WI38 (cell line): ENCODE measurements at regions not wholly inside any gene's neighbourhood (a gene's known extent, or its start where the extent isn't known, plus 50 kb on each side); places are given as distances from the start of the nearest gene placed in this dataset.

Source experiments
- H3K4me3 ChIP-seq: 2 replicates; pipeline ENCODE4 v1.5.1; 2011; ENCODE audit warnings: low read depth, mild to moderate bottlenecking, control low read depth, low read length
- TF ChIP-seq, protein P1 (sequence below): IDR thresholded peaks from 2 replicates; pipeline ENCODE4 v1.5.1; 2012; ENCODE audit warnings: low read depth, mild to moderate bottlenecking, control low read depth, low read length

DNA sequence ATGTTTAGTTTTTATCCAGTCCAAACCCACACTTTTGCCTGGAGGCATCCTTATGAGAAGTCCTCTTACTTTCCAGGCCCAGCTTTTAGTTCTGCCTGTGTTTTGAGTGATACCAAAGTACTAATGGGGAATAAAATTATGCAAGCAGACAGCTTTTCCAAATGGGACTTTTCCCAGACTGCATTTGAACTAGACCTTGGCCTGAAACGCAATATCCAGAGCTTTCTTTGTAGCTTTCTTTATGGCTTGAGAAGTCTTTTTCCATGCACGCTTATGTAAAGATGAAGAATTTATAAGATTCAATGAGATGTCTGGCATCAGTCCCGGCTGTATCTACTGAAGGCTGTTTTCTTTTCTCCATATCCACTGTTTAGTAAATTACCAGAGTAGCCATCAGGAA, 236.6 kb upstream of the RAB4A start:
- TF ChIP-seq, protein P1, sequence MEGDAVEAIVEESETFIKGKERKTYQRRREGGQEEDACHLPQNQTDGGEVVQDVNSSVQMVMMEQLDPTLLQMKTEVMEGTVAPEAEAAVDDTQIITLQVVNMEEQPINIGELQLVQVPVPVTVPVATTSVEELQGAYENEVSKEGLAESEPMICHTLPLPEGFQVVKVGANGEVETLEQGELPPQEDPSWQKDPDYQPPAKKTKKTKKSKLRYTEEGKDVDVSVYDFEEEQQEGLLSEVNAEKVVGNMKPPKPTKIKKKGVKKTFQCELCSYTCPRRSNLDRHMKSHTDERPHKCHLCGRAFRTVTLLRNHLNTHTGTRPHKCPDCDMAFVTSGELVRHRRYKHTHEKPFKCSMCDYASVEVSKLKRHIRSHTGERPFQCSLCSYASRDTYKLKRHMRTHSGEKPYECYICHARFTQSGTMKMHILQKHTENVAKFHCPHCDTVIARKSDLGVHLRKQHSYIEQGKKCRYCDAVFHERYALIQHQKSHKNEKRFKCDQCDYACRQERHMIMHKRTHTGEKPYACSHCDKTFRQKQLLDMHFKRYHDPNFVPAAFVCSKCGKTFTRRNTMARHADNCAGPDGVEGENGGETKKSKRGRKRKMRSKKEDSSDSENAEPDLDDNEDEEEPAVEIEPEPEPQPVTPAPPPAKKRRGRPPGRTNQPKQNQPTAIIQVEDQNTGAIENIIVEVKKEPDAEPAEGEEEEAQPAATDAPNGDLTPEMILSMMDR = no peak
- no peak overlapping the region for H3K4me3 ChIP-seq

- H3K4me3 ChIP-seq = no peak overlapping the region
- TF ChIP-seq, protein P1 = no peak
These were observed 235.7 kb upstream of the RAB4A start for GRCh38 chr1:229035054-229035747.

DNA sequence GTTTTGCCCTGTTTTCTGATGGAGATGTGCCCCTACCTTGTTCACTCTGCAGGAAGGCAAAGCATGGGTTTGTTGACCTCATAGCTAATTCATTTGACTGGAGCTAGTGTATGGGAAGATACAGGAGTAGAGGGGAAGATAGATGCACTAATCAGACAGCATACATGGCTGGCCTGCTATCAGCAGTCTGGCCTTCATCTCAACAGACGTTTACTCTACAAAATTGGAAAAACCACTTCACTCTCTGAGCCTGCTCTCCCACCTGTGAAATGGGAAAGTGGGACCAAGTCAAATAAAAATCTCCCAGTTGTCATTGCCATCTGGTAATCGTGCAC, 235.2 kb upstream of the RAB4A start:
- H3K4me3 ChIP-seq = no peak overlapping the region

DNA sequence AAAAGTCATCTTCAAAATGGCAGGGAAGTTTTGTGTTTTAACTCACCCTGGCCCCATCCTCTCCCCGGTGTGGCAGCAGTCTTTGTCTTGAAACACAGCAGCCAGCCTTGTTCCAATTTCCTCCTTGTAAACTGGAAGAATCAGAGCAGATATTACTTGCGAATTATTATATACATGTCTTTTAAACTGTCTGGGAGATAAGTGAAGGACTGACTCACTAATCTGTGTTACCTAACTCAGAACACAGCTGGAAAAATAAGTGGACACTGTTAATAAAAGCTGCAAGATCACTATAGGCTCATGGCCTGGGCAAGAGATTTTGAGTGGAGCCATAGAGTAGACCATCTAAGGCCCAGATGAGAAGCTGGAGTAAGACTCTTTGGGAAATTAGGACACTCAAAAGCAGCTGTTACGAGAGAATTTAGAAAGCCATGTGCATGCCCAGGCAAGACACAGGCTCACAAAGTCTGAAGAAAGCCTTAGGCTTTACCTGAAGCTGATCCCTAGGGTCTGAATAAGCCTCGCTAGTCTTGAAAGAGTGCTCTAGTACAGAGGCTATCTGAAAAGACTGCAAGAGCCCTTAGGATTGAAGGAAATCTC, 233.0 kb upstream of the RAB4A start:
- TF ChIP-seq, protein P1 = no peak
- H3K4me3 ChIP-seq = no peak overlapping the region

More for the DNA sequence above, 235.2 kb upstream of the RAB4A start:
- TF ChIP-seq, protein P1 = no peak

DNA sequence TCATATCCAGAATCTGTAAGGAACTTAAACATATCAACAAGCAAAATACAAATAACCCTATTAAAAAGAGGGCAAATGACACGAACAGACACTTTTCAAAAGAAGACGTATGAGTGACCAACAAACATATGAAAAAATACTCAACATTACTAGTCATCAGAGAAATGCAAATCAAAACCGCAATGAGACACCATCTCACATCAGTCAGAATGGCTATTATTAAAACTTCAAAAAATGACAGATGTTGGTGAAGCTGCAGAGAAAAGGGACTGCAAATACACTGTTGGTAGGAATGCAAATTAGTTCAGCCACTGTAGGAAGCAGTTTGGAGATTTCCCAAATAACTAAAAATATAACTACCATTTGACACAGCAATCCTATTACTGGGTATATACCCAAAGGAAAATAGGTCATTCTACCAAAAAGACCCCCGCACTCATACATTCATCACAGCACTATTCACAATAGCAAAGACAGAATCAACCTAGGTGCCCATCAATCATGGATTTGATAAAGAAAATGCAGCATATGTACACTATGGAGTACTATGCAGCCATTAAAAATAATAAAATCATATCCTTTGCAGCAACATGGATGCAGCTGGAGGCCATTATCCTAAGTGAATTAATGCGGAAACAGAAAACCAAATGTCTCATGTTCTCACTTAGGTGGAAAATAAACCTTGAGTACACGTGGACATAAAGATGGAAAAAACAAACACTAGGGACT, 230.1 kb upstream of the RAB4A start:
- H3K4me3 ChIP-seq = no peak overlapping the region
- TF ChIP-seq, protein P1 = no peak

DNA sequence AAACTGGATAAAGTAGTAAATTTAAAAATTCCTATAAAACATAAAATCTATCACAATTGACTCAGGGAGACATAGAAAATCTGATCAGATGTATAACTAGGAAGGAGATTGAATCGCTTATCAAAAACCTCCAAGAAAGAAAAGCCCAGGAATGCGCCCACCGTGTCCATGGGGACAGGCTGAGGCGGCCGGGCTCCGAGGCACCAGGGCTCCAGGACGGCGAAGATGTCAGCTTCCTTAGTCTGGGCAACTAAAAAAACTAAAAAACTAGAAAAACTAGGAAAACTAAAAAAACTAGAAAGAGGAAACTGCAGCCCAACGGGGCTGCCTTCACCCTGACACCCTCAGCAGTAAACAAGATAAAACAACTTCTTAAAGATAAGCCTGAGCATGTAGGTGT, 229.0 kb upstream of the RAB4A start:
- TF ChIP-seq, protein P1 = no peak
- H3K4me3 ChIP-seq = no peak overlapping the region

DNA sequence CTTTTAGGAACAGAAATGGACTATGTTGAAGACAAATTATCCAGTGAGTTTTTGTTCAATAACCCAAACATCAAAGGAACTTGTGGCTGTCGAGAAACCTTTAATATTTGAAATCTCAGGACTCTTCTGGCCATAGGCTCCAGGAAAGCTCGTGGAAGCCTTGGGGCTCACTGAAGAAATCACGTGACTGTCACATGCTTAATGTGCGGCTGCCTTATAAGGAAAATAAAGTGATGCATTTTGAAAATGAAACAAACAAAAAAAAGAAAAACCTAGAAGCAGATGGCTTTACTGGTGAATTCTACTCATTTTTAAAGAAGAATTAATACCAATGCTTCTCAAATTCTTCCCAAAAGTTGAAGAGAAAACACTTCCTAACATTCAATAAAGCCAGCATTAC, 228.4 kb upstream of the RAB4A start:
- TF ChIP-seq, protein P1 = no peak
- H3K4me3 ChIP-seq = no peak overlapping the region
